ENCODE measurements at regions not wholly inside any gene's neighbourhood (a gene's known extent, or its start where the extent isn't known, plus 50 kb on each side); places are given as distances from the start of the nearest gene placed in this dataset.

GRCh38 chr5:98630621-98631020 lies 142.8 kb upstream of the RGMB start:
- H2AFZ ChIP-seq = no peak overlapping the region
- DNase-seq (ENCODE audit: low spot score) = no peak
- no peak overlapping the region for H3K27ac ChIP-seq
- H3K4me1 ChIP-seq (ENCODE audit: insufficient read depth) = no peaks in the 10 kb centered on the region
- no peaks in the 10 kb centered on the region for H3K9me2 ChIP-seq (replicated peaks; ENCODE audit: insufficient read depth)
- no peaks in the 10 kb centered on the region for H3K36me3 ChIP-seq (replicated peaks; ENCODE audit: insufficient read depth, low read depth)
- 68% methylated on average over 1 of the region's 1 CpG for WGBS (ENCODE audit: low lambda C conversion rate, missing lambda C conversion rate)
- H3K79me2 ChIP-seq = no peaks in the 10 kb centered on the region
- TF ChIP-seq EZH2phosphoT487 (IDR thresholded peaks at IDR 0.05; ENCODE audit: low read depth, severe bottlenecking, unreplicated experiment) = no peak
- no peak for TF ChIP-seq EZH2 (IDR thresholded peaks at IDR 0.05; ENCODE audit: borderline replicate concordance)
- H4K20me1 ChIP-seq (ENCODE audit: insufficient read depth, poor library complexity, severe bottlenecking) = no peaks in the 10 kb centered on the region
- H3K4me3 ChIP-seq = no peak overlapping the region
- no peak overlapping the region for H3K4me2 ChIP-seq
- no peaks in the 10 kb centered on the region for H3K9me3 ChIP-seq (ENCODE audit: low read depth)
- no peaks in the 10 kb centered on the region for H3K27me3 ChIP-seq

GRCh38 chr5:98631311-98632054 lies 142.0 kb upstream of the RGMB start:
- TF ChIP-seq EZH2 (IDR thresholded peaks at IDR 0.05; ENCODE audit: borderline replicate concordance) = no peak
- no peak for TF ChIP-seq EZH2phosphoT487 (IDR thresholded peaks at IDR 0.05; ENCODE audit: low read depth, severe bottlenecking, unreplicated experiment)
- TF ChIP-seq, protein P1, sequence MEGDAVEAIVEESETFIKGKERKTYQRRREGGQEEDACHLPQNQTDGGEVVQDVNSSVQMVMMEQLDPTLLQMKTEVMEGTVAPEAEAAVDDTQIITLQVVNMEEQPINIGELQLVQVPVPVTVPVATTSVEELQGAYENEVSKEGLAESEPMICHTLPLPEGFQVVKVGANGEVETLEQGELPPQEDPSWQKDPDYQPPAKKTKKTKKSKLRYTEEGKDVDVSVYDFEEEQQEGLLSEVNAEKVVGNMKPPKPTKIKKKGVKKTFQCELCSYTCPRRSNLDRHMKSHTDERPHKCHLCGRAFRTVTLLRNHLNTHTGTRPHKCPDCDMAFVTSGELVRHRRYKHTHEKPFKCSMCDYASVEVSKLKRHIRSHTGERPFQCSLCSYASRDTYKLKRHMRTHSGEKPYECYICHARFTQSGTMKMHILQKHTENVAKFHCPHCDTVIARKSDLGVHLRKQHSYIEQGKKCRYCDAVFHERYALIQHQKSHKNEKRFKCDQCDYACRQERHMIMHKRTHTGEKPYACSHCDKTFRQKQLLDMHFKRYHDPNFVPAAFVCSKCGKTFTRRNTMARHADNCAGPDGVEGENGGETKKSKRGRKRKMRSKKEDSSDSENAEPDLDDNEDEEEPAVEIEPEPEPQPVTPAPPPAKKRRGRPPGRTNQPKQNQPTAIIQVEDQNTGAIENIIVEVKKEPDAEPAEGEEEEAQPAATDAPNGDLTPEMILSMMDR (IDR thresholded peaks at IDR 0.05; ENCODE audit: poor library complexity) = no peak
- Histone ChIP-seq H3K27me3 (no peaks in the 10 kb centered on the region), H3K4me2 (no peak overlapping the region), H3K4me1 (ENCODE audit: insufficient read depth) (no peaks in the 10 kb centered on the region), H3K9me3 (ENCODE audit: low read depth) (no peaks in the 10 kb centered on the region), H3K36me3 (replicated peaks; ENCODE audit: insufficient read depth, low read depth) (no peaks in the 10 kb centered on the region), H3K27ac (no peak overlapping the region), H3K79me2 (no peaks in the 10 kb centered on the region), H3K4me3 (no peak overlapping the region), H3K9me2 (replicated peaks; ENCODE audit: insufficient read depth) (no peaks in the 10 kb centered on the region), H2AFZ (no peak overlapping the region), H4K20me1 (ENCODE audit: insufficient read depth, poor library complexity, severe bottlenecking) (no peaks in the 10 kb centered on the region)
- DNase-seq (ENCODE audit: low spot score) = no peak
- 90% methylated on average over 1 of the region's 1 CpG for WGBS (ENCODE audit: low lambda C conversion rate, missing lambda C conversion rate)

GRCh38 chr5:98635656-98636055 lies 137.8 kb upstream of the RGMB start:
- Histone ChIP-seq H3K4me2 (no peak overlapping the region), H3K4me3 (no peak overlapping the region), H4K20me1 (ENCODE audit: insufficient read depth, poor library complexity, severe bottlenecking) (no peaks in the 10 kb centered on the region), H2AFZ (no peak overlapping the region), H3K79me2 (no peaks in the 10 kb centered on the region), H3K27me3 (no peaks in the 10 kb centered on the region), H3K27ac (no peak overlapping the region), H3K9me2 (replicated peaks; ENCODE audit: insufficient read depth) (no peaks in the 10 kb centered on the region), H3K4me1 (ENCODE audit: insufficient read depth) (no peaks in the 10 kb centered on the region), H3K9me3 (ENCODE audit: low read depth) (no peaks in the 10 kb centered on the region), H3K36me3 (replicated peaks; ENCODE audit: insufficient read depth, low read depth) (no peaks in the 10 kb centered on the region)
- no peak for DNase-seq (ENCODE audit: low spot score)
- no peak for TF ChIP-seq EZH2phosphoT487 (IDR thresholded peaks at IDR 0.05; ENCODE audit: low read depth, severe bottlenecking, unreplicated experiment)
- TF ChIP-seq, protein P1 (IDR thresholded peaks at IDR 0.05; ENCODE audit: poor library complexity) = no peak
- no peak for TF ChIP-seq EZH2 (IDR thresholded peaks at IDR 0.05; ENCODE audit: borderline replicate concordance)
- 70% methylated on average over 3 of the region's 3 CpGs for WGBS (ENCODE audit: low lambda C conversion rate, missing lambda C conversion rate)

GRCh38 chr5:98637116-98637515 lies 136.3 kb upstream of the RGMB start:
- Histone ChIP-seq H3K4me2 (no peak overlapping the region), H3K27ac (no peak overlapping the region), H3K27me3 (no peaks in the 10 kb centered on the region), H3K4me1 (ENCODE audit: insufficient read depth) (no peaks in the 10 kb centered on the region), H3K79me2 (no peaks in the 10 kb centered on the region), H2AFZ (no peak overlapping the region), H3K9me3 (ENCODE audit: low read depth) (no peaks in the 10 kb centered on the region), H3K9me2 (replicated peaks; ENCODE audit: insufficient read depth) (no peaks in the 10 kb centered on the region), H4K20me1 (ENCODE audit: insufficient read depth, poor library complexity, severe bottlenecking) (no peaks in the 10 kb centered on the region), H3K4me3 (no peak overlapping the region), H3K36me3 (replicated peaks; ENCODE audit: insufficient read depth, low read depth) (no peaks in the 10 kb centered on the region)
- WGBS (ENCODE audit: low lambda C conversion rate, missing lambda C conversion rate) = 94% methylated on average over 1 of the region's 1 CpG
- TF ChIP-seq EZH2phosphoT487 (IDR thresholded peaks at IDR 0.05; ENCODE audit: low read depth, severe bottlenecking, unreplicated experiment) (no peak), EZH2 (IDR thresholded peaks at IDR 0.05; ENCODE audit: borderline replicate concordance) (no peak)
- TF ChIP-seq, protein P1 (IDR thresholded peaks at IDR 0.05; ENCODE audit: poor library complexity) = no peak
- no peak for DNase-seq (ENCODE audit: low spot score)
